ENCODE measurements at regions not wholly inside any gene's neighbourhood (a gene's known extent, or its start where the extent isn't known, plus 50 kb on each side); places are given as distances from the start of the nearest gene placed in this dataset.

DNA sequence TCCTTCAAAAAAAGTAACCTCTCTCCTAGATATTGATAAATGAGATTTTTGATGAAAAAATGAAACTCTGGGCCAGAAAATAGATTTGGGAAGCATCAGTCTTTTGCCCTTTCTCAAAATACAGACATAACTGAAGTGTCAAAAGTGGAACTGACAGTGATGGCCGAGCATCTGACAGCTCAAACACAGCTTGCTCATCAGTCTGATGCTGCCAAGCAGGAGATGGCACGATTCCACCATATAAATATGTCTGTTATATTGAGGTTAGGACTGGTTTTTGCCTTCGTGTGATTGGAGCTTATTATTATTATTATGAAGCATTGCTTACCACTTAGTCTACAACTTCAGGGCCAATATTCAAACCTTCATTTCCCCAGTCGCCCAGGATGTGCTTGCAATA lies 152.6 kb upstream of the EPHA3 start:
- TF ChIP-seq TAF1 (IDR thresholded peaks at IDR 0.05; ENCODE audit: low read depth): no peak
- TF ChIP-seq CREB1 (IDR thresholded peaks at IDR 0.05; ENCODE audit: low read depth): no peak
- TF ChIP-seq RAD21 (IDR thresholded peaks at IDR 0.05; ENCODE audit: low read depth): no peak
- TF ChIP-seq TCF12 (IDR thresholded peaks at IDR 0.05; ENCODE audit: low read depth): no peak
- TF ChIP-seq EP300 (IDR thresholded peaks at IDR 0.05; ENCODE audit: borderline replicate concordance): no peak
- TF ChIP-seq YY1 (IDR thresholded peaks at IDR 0.05; ENCODE audit: low read depth): no peak
- no peak for TF ChIP-seq CEBPB (IDR thresholded peaks at IDR 0.05)
- no peak for TF ChIP-seq ZBTB7A (IDR thresholded peaks at IDR 0.05; ENCODE audit: low read depth)
- TF ChIP-seq, protein P1, sequence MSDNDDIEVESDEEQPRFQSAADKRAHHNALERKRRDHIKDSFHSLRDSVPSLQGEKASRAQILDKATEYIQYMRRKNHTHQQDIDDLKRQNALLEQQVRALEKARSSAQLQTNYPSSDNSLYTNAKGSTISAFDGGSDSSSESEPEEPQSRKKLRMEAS (IDR thresholded peaks at IDR 0.05): no peak
- TF ChIP-seq EGR1 (IDR thresholded peaks at IDR 0.05): no peak
- TF ChIP-seq, protein P2, sequence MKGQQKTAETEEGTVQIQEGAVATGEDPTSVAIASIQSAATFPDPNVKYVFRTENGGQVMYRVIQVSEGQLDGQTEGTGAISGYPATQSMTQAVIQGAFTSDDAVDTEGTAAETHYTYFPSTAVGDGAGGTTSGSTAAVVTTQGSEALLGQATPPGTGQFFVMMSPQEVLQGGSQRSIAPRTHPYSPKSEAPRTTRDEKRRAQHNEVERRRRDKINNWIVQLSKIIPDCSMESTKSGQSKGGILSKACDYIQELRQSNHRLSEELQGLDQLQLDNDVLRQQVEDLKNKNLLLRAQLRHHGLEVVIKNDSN (IDR thresholded peaks at IDR 0.05): no peak
- TF ChIP-seq, protein P3, sequence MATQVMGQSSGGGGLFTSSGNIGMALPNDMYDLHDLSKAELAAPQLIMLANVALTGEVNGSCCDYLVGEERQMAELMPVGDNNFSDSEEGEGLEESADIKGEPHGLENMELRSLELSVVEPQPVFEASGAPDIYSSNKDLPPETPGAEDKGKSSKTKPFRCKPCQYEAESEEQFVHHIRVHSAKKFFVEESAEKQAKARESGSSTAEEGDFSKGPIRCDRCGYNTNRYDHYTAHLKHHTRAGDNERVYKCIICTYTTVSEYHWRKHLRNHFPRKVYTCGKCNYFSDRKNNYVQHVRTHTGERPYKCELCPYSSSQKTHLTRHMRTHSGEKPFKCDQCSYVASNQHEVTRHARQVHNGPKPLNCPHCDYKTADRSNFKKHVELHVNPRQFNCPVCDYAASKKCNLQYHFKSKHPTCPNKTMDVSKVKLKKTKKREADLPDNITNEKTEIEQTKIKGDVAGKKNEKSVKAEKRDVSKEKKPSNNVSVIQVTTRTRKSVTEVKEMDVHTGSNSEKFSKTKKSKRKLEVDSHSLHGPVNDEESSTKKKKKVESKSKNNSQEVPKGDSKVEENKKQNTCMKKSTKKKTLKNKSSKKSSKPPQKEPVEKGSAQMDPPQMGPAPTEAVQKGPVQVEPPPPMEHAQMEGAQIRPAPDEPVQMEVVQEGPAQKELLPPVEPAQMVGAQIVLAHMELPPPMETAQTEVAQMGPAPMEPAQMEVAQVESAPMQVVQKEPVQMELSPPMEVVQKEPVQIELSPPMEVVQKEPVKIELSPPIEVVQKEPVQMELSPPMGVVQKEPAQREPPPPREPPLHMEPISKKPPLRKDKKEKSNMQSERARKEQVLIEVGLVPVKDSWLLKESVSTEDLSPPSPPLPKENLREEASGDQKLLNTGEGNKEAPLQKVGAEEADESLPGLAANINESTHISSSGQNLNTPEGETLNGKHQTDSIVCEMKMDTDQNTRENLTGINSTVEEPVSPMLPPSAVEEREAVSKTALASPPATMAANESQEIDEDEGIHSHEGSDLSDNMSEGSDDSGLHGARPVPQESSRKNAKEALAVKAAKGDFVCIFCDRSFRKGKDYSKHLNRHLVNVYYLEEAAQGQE (IDR thresholded peaks at IDR 0.05; ENCODE audit: low read depth): no peak
- TF ChIP-seq TEAD4 (IDR thresholded peaks at IDR 0.05): no peak
- no peak for TF ChIP-seq NFIC (IDR thresholded peaks at IDR 0.05)
- TF ChIP-seq FOXM1 (IDR thresholded peaks at IDR 0.05; ENCODE audit: borderline replicate concordance, low read depth): no peak

DNA sequence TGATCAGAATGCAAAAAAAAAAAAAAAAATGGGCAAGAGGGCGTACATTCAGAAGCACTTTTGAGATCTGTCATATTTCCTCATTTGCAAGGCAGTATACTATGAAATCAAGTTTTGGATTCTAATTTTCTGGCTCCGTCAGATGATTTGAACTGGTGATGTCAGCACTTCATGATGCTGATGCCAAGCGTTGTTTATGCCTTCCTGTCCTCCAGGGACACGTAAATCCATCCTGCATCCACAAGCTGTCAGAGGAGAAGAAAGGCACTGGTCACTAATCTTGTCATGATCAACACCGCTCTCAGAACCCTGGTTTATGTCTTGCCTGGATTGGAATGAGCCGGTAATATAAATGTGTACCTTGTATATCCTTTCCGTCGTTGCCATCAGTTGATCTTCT lies 152.1 kb upstream of the EPHA3 start:
- TF ChIP-seq NFIC (IDR thresholded peaks at IDR 0.05): no peak
- no peak for TF ChIP-seq ZBTB7A (IDR thresholded peaks at IDR 0.05; ENCODE audit: low read depth)
- no peak for TF ChIP-seq EGR1 (IDR thresholded peaks at IDR 0.05)
- TF ChIP-seq YY1 (IDR thresholded peaks at IDR 0.05; ENCODE audit: low read depth): no peak

DNA sequence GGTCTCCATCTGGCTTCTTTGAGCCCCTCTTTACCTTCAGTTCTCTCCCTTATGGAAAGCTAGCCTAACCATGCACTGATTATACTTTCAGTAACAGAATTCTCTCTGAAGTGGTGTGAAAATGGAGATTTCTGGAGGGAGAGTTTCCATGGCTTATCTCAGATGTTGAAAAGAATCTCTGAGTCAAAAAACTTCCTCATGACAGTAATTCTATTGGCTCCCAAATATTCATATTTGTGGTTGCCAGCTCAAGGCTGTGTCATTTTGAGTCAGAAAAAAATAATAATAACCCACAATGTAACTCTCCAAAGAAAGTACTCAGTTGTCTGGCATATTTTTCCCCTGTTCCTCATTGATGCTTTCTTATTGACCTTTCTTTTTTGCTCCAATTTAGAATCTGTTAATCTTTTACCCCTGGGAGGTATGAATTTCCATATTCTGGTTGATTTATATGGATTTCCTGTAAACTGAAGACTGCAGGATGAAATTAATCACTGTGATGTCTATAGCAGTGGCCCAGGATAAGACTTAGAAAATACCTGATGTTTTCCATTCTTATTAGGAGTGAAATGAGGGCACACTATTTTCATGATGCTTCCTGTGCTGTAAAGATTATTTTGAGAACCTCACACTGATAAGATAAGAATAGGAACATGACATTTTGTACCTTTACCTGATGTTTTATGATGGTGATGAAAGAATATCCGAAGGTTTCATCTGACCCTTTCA lies 149.5 kb upstream of the EPHA3 start:
- TF ChIP-seq ZBTB7A (IDR thresholded peaks at IDR 0.05; ENCODE audit: low read depth): no peak
- TF ChIP-seq FOXM1 (IDR thresholded peaks at IDR 0.05; ENCODE audit: borderline replicate concordance, low read depth): no peak
- no peak for TF ChIP-seq YY1 (IDR thresholded peaks at IDR 0.05; ENCODE audit: low read depth)
- no peak for TF ChIP-seq TCF12 (IDR thresholded peaks at IDR 0.05; ENCODE audit: low read depth)
- no peak for TF ChIP-seq EP300 (IDR thresholded peaks at IDR 0.05; ENCODE audit: borderline replicate concordance)
- TF ChIP-seq RAD21 (IDR thresholded peaks at IDR 0.05; ENCODE audit: low read depth): no peak
- TF ChIP-seq NFIC (IDR thresholded peaks at IDR 0.05): no peak
- no peak for TF ChIP-seq CREB1 (IDR thresholded peaks at IDR 0.05; ENCODE audit: low read depth)

DNA sequence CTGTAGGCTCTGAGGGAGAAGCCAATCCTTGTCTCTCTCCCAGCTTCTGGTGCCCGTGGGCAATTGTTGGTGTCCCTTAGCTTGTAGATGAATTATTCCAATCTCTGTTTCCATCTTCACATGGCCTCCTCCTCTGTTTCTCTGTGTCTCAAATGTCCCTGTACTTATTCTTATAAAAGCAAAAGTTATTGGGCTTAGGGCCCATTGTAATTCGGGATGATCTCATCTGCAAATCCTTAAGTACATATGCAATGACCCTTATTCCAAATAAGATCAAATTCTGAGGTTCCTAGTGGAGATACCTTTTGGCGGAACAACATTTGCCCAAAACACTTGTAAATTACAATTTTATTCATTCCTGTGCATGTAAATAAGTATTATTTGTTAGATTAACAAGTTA lies 147.4 kb upstream of the EPHA3 start:
- TF ChIP-seq EGR1 (IDR thresholded peaks at IDR 0.05) (no peak), CEBPB (IDR thresholded peaks at IDR 0.05) (no peak)

DNA sequence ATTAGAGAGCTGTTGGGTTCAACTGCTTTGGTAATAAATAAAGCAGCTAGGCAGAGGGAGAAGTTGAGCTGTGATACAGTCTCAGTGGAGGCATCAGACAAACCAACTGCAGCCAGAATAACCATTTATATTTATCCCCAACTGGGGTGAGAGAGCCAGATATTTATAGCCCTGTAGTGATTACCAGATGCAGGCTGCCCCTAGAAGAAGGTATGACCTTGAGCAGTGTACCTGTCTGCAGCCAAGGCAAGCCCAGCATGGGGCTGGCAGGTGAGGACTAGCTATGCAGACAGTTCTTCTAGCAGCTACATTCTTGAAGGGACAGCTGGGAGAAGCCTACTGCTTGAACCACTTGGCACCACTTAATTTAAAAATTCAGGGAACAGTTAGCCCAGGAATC lies 144.4 kb upstream of the EPHA3 start:
- TF ChIP-seq CREB1 (IDR thresholded peaks at IDR 0.05; ENCODE audit: low read depth) (no peak), NFIC (IDR thresholded peaks at IDR 0.05) (no peak), TEAD4 (IDR thresholded peaks at IDR 0.05) (no peak), YY1 (IDR thresholded peaks at IDR 0.05; ENCODE audit: low read depth) (no peak), TCF12 (IDR thresholded peaks at IDR 0.05; ENCODE audit: low read depth) (no peak), EP300 (IDR thresholded peaks at IDR 0.05; ENCODE audit: borderline replicate concordance) (no peak), TAF1 (IDR thresholded peaks at IDR 0.05; ENCODE audit: low read depth) (no peak), ZBTB7A (IDR thresholded peaks at IDR 0.05; ENCODE audit: low read depth) (no peak), FOXM1 (IDR thresholded peaks at IDR 0.05; ENCODE audit: borderline replicate concordance, low read depth) (no peak)
- TF ChIP-seq, protein P2 (IDR thresholded peaks at IDR 0.05): no peak
- TF ChIP-seq, protein P3 (IDR thresholded peaks at IDR 0.05; ENCODE audit: low read depth): no peak

DNA sequence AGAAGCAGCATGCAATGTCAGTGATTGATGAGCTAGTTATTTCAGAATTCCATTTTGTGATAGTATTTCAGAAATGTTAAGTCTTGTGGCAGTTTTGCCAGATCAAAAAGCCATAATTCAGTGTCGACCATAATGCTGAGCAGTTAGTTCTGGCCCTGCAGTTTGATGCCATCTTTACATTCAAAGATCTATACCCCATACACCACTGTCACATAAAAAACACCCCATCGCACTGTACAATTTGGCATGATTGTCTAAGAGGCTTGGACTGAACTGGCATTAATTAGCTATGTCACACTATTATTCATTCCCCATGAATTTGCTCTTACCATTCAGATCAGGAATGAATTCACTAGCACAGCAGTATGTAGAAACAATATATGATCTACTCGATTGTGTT lies 127.7 kb upstream of the EPHA3 start:
- no peak for TF ChIP-seq RAD21 (IDR thresholded peaks at IDR 0.05; ENCODE audit: low read depth)
- TF ChIP-seq EP300 (IDR thresholded peaks at IDR 0.05; ENCODE audit: borderline replicate concordance): no peak
- TF ChIP-seq, protein P2 (IDR thresholded peaks at IDR 0.05): no peak
- TF ChIP-seq TEAD4 (IDR thresholded peaks at IDR 0.05): no peak
- TF ChIP-seq CREB1 (IDR thresholded peaks at IDR 0.05; ENCODE audit: low read depth): no peak
- TF ChIP-seq TCF12 (IDR thresholded peaks at IDR 0.05; ENCODE audit: low read depth): no peak
- TF ChIP-seq TAF1 (IDR thresholded peaks at IDR 0.05; ENCODE audit: low read depth): no peak
- no peak for TF ChIP-seq FOXM1 (IDR thresholded peaks at IDR 0.05; ENCODE audit: borderline replicate concordance, low read depth)
